HT-29 (cell line): ENCODE measurements at regions not wholly inside any gene's neighbourhood (a gene's known extent, or its start where the extent isn't known, plus 50 kb on each side); places are given as distances from the start of the nearest gene placed in this dataset.
"Not testable (repeated sequence)": the region's sequence is repeated elsewhere in the genome, so short reads cannot be mapped to it uniquely, and the experiment has no call there.

Experiments used
- DNase-seq: peaks from one replicate; pipeline ENCODE4 v3.0.0-alpha.2; 2015; ENCODE audit warnings: low spot score

GRCh38 chr15:26082221-26083109 lies 219.3 kb upstream of the ATP10A start:
- peak; percentile 99 for DNase-seq

- no peak for DNase-seq
These were observed 218.7 kb upstream of the ATP10A start for GRCh38 chr15:26081758-26082220.

GRCh38 chr15:26075770-26076169 lies 212.6 kb upstream of the ATP10A start:
- DNase-seq, result no peak

GRCh38 chr15:26073430-26074333 lies 210.6 kb upstream of the ATP10A start:
- DNase-seq, result no peak

GRCh38 chr15:26070095-26070532 lies 207.0 kb upstream of the ATP10A start:
- no peak for DNase-seq

- no peak for DNase-seq
These were observed 206.1 kb upstream of the ATP10A start for GRCh38 chr15:26069231-26069641.

- no peak for DNase-seq
These were observed 203.8 kb upstream of the ATP10A start for GRCh38 chr15:26066896-26067295.

GRCh38 chr15:26065723-26066122 lies 202.6 kb upstream of the ATP10A start:
- DNase-seq, result no peak

- no peak for DNase-seq
These were observed 198.1 kb upstream of the ATP10A start for GRCh38 chr15:26061248-26061647.

- DNase-seq, result not testable (repeated sequence)
These were observed 193.6 kb upstream of the ATP10A start for GRCh38 chr15:26056766-26057165.

- DNase-seq, result no peak
These were observed 188.9 kb upstream of the ATP10A start for GRCh38 chr15:26051761-26052675.

GRCh38 chr15:26050984-26051383 lies 187.9 kb upstream of the ATP10A start:
- no peak for DNase-seq

- DNase-seq, result no peak
These were observed 187.0 kb upstream of the ATP10A start for GRCh38 chr15:26049900-26050657.

- no peak for DNase-seq
These were observed 185.5 kb upstream of the ATP10A start for GRCh38 chr15:26048669-26049068.

- DNase-seq, result no peak
These were observed 182.4 kb upstream of the ATP10A start for GRCh38 chr15:26045516-26045915.

- no peak for DNase-seq
These were observed 179.9 kb upstream of the ATP10A start for GRCh38 chr15:26043018-26043417.

GRCh38 chr15:26038693-26039092 lies 175.6 kb upstream of the ATP10A start:
- DNase-seq, result no peak

- DNase-seq, result no peak
These were observed 174.2 kb upstream of the ATP10A start for GRCh38 chr15:26037369-26037768.

- no peak for DNase-seq
These were observed 170.4 kb upstream of the ATP10A start for GRCh38 chr15:26033493-26033892.

GRCh38 chr15:26032162-26032846 lies 169.2 kb upstream of the ATP10A start:
- DNase-seq, result no peak
